Type B pancreatic cell (in vitro differentiated cells): ENCODE measurements at regions not wholly inside any gene's neighbourhood (a gene's known extent, or its start where the extent isn't known, plus 50 kb on each side); places are given as distances from the start of the nearest gene placed in this dataset.

Experiments
- DNase-seq: peaks from one replicate; pipeline ENCODE4 v3.0.0; 2021; ENCODE audit warnings: mixed read lengths; ENCODE audit not compliant: unreplicated experiment; ENCODE audit errors: extremely low spot score
- H3K27ac Mint-ChIP-seq: 2 replicates; pipeline ENCODE4 v1.8.0; 2021; ENCODE audit warnings: mild to moderate bottlenecking, mixed read lengths
- H3K27me3 Mint-ChIP-seq: 2 replicates; pipeline ENCODE4 v1.8.0; 2021; ENCODE audit warnings: mixed read lengths
- H3K36me3 Mint-ChIP-seq: 2 replicates; pipeline ENCODE4 v1.8.0; 2021; ENCODE audit warnings: mixed read lengths
- H3K4me1 Mint-ChIP-seq: one replicate; pipeline ENCODE4 v1.8.0; 2021; ENCODE audit warnings: mixed read lengths; ENCODE audit not compliant: unreplicated experiment
- H3K4me3 Mint-ChIP-seq: 2 replicates; pipeline ENCODE4 v1.8.0; 2021; ENCODE audit warnings: mild to moderate bottlenecking, mixed read lengths
- H3K9me3 Mint-ChIP-seq: 2 replicates; pipeline ENCODE4 v1.8.0; 2021; ENCODE audit warnings: mixed read lengths
- CTCF ChIP-seq: fragments of 200-600 bp; sonication (generic); conservative IDR thresholded peaks from 2 replicates; pipeline ENCODE4 v1.5.0; 2021; ENCODE audit warnings: antibody characterized with exemption, mild to moderate bottlenecking

- Mint-ChIP-seq H3K4me3 (no peak overlapping the region), H3K27ac (no peak overlapping the region), H3K27me3 (peaks cover 6% of the 10 kb centered on the region), H3K9me3 (no peaks in the 10 kb centered on the region), H3K4me1 (no peaks in the 10 kb centered on the region), H3K36me3 (no peaks in the 10 kb centered on the region)
- no peak for DNase-seq
- no peak for TF ChIP-seq CTCF
These were observed 66.7 kb upstream of the ADRA1B start for GRCh38 chr5:159849437-159850083.

- no peaks in the 10 kb centered on the region for H3K36me3 Mint-ChIP-seq
- H3K27ac Mint-ChIP-seq, result no peak overlapping the region
- no peaks in the 10 kb centered on the region for H3K4me1 Mint-ChIP-seq
- no peak for DNase-seq
- no peak overlapping the region for H3K4me3 Mint-ChIP-seq
- peaks cover 11% of the 10 kb centered on the region for H3K27me3 Mint-ChIP-seq
- TF ChIP-seq CTCF, result no peak
- H3K9me3 Mint-ChIP-seq, result no peaks in the 10 kb centered on the region
These were observed 66.1 kb upstream of the ADRA1B start for GRCh38 chr5:159850160-159850559.

- Mint-ChIP-seq H3K4me1 (no peaks in the 10 kb centered on the region), H3K9me3 (no peaks in the 10 kb centered on the region), H3K27ac (no peak overlapping the region), H3K27me3 (peaks cover 17% of the 10 kb centered on the region), H3K36me3 (no peaks in the 10 kb centered on the region), H3K4me3 (no peak overlapping the region)
- DNase-seq, result no peak
- no peak for TF ChIP-seq CTCF
These were observed 65.2 kb upstream of the ADRA1B start for GRCh38 chr5:159851053-159851452.

GRCh38 chr5:159854916-159855315 is 61.4 kb upstream of the ADRA1B start:
- H3K27me3 Mint-ChIP-seq, result peaks cover 20% of the 10 kb centered on the region
- no peak for TF ChIP-seq CTCF
- no peak overlapping the region for H3K4me3 Mint-ChIP-seq
- H3K9me3 Mint-ChIP-seq, result no peaks in the 10 kb centered on the region
- DNase-seq, result no peak
- no peaks in the 10 kb centered on the region for H3K4me1 Mint-ChIP-seq
- no peak overlapping the region for H3K27ac Mint-ChIP-seq
- no peaks in the 10 kb centered on the region for H3K36me3 Mint-ChIP-seq

GRCh38 chr5:159855476-159856191 is 60.6 kb upstream of the ADRA1B start:
- no peak for DNase-seq
- TF ChIP-seq CTCF, result no peak
- H3K36me3 Mint-ChIP-seq, result no peaks in the 10 kb centered on the region

More at GRCh38 chr5:159855476-159856191, 60.6 kb upstream of the ADRA1B start:
- H3K27ac Mint-ChIP-seq, result no peak overlapping the region
- H3K4me1 Mint-ChIP-seq, result no peaks in the 10 kb centered on the region
- no peaks in the 10 kb centered on the region for H3K9me3 Mint-ChIP-seq
- H3K4me3 Mint-ChIP-seq, result no peak overlapping the region
- H3K27me3 Mint-ChIP-seq, result peaks cover 21% of the 10 kb centered on the region
